CD14-positive monocyte (primary cell): ENCODE measurements at regions not wholly inside any gene's neighbourhood (a gene's known extent, or its start where the extent isn't known, plus 50 kb on each side); places are given as distances from the start of the nearest gene placed in this dataset.

ENCODE experiments used
- DNase-seq, 3 donors: peaks; one replicate each; pipeline ENCODE4 v3.0.0-alpha.2; 2011 to 2022
- H2AFZ ChIP-seq: 2 replicates; pipeline ENCODE4 v1.6.0; 2012; ENCODE audit warnings: mild to moderate bottlenecking, low read depth, low read length, inconsistent platforms; ENCODE audit not compliant: insufficient read depth, poor library complexity, severe bottlenecking
- H3K27ac ChIP-seq, 2 donors: 1 replicate in 1 of 2; 2 replicates in 1 of 2; pipeline ENCODE4 v1.5.1; 2012 to 2013; ENCODE audit warnings: low read length in 2 of 2, control low read depth in 1 of 2, inconsistent platforms in 1 of 2, low read depth in 1 of 2, mild to moderate bottlenecking in 1 of 2
- H3K27me3 ChIP-seq, 2 donors: one replicate each; pipeline versions ENCODE4 v1.6.0 to v1.6.1; 2011 to 2013; ENCODE audit warnings: low read length in 2 of 2; ENCODE audit not compliant: control insufficient read depth in 2 of 2, insufficient read depth in 2 of 2
- H3K36me3 ChIP-seq, 2 donors: replicated peaks in 1 of 2; 1 replicate in 1 of 2; 2 replicates in 1 of 2; pipeline versions ENCODE4 v1.5.1 to v1.6.1; 2012 to 2013; ENCODE audit warnings: low read length in 2 of 2, control low read depth in 1 of 2, inconsistent platforms in 1 of 2, mild to moderate bottlenecking in 1 of 2; ENCODE audit not compliant: insufficient read depth in 2 of 2, control insufficient read depth in 1 of 2
- H3K4me1 ChIP-seq, 2 donors: 1 replicate in 1 of 2; 2 replicates in 1 of 2; pipeline versions ENCODE4 v1.5.1 to v1.6.1; 2012 to 2013; ENCODE audit warnings: low read length in 2 of 2, control low read depth in 1 of 2, inconsistent platforms in 1 of 2, mild to moderate bottlenecking in 1 of 2, moderate library complexity in 1 of 2; ENCODE audit not compliant: insufficient read depth in 2 of 2, control insufficient read depth in 1 of 2
- H3K4me2 ChIP-seq: replicated peaks from 2 replicates; pipeline ENCODE3; 2012; ENCODE audit warnings: low read length, moderate library complexity, mild to moderate bottlenecking; ENCODE audit not compliant: poor library complexity, severe bottlenecking; ENCODE audit errors: extremely low read depth
- H3K4me3 ChIP-seq, 3 experiments: fragments of 200-600 bp in 1 of 3; sonication (generic) in 1 of 3; replicated peaks in 1 of 3; 1 replicate in 2 of 3; 2 replicates in 1 of 3; pipeline ENCODE4 v1.5.1; 2011 to 2013; ENCODE audit warnings: low read length in 3 of 3, mild to moderate bottlenecking in 3 of 3, control low read depth in 2 of 3, low read depth in 2 of 3, inconsistent platforms in 1 of 3, moderate library complexity in 1 of 3
- H3K79me2 ChIP-seq: 2 replicates; pipeline ENCODE4 v1.6.0; 2012; ENCODE audit warnings: mild to moderate bottlenecking, control low read depth, inconsistent platforms, low read length, moderate library complexity; ENCODE audit not compliant: insufficient read depth
- H3K9ac ChIP-seq: 2 replicates; pipeline ENCODE4 v1.6.0; 2017; ENCODE audit warnings: low read length, mild to moderate bottlenecking; ENCODE audit not compliant: insufficient read depth, poor library complexity, severe bottlenecking
- H3K9me3 ChIP-seq, 2 donors: replicated peaks in 1 of 2; 1 replicate in 1 of 2; 2 replicates in 1 of 2; pipeline versions ENCODE4 v1.5.1 to v1.6.1; 2012 to 2013; ENCODE audit warnings: low read length in 2 of 2, control low read depth in 1 of 2; ENCODE audit not compliant: control insufficient read depth in 1 of 2, insufficient read depth in 1 of 2
- H4K20me1 ChIP-seq: 2 replicates; pipeline ENCODE4 v1.6.0; 2012; ENCODE audit warnings: mild to moderate bottlenecking, low read length, control low read depth, moderate library complexity; ENCODE audit not compliant: insufficient read depth
- H3K27ac Mint-ChIP-seq, 7 donors: one replicate each; pipeline ENCODE4 v1.8.0; 2020; ENCODE audit warnings: mild to moderate bottlenecking in 7 of 7, mixed read lengths in 7 of 7, moderate library complexity in 6 of 7, inconsistent platforms in 2 of 7
- H3K27me3 Mint-ChIP-seq, 3 donors: one replicate each; pipeline ENCODE4 v1.8.0; 2021 to 2022; ENCODE audit warnings: low read depth in 3 of 3, mild to moderate bottlenecking in 3 of 3, mixed read lengths in 3 of 3, moderate library complexity in 3 of 3, inconsistent platforms in 1 of 3
- H3K36me3 Mint-ChIP-seq, 2 donors: one replicate each; pipeline ENCODE4 v1.8.0; 2020; ENCODE audit warnings: mixed read lengths in 2 of 2, inconsistent platforms in 1 of 2, mild to moderate bottlenecking in 1 of 2
- H3K4me1 Mint-ChIP-seq: one replicate; pipeline ENCODE4 v1.8.0; 2020; ENCODE audit warnings: mild to moderate bottlenecking, mixed read lengths
- H3K4me3 Mint-ChIP-seq, 2 donors: one replicate each; pipeline ENCODE4 v1.8.0; 2020; ENCODE audit warnings: mild to moderate bottlenecking in 2 of 2, mixed read lengths in 2 of 2, moderate library complexity in 1 of 2
- H3K9me3 Mint-ChIP-seq, 7 donors: one replicate each; pipeline ENCODE4 v1.8.0; 2020 to 2022; ENCODE audit warnings: mixed read lengths in 7 of 7, mild to moderate bottlenecking in 6 of 7, moderate library complexity in 6 of 7, inconsistent platforms in 2 of 7
- CTCF ChIP-seq: fragments of 200-600 bp; IDR thresholded peaks from one replicate; pipeline ENCODE4 v1.8.0; 2022; ENCODE audit warnings: antibody characterized with exemption, mild to moderate bottlenecking
- WGBS: methylation state at CpG from one replicate; pipeline ENCODE4 v1.1.5; 2013; ENCODE audit warnings: missing lambda C conversion rate; ENCODE audit not compliant: insufficient coverage; 5-methylcytosine and 5-hydroxymethylcytosine counted together
- intact Hi-C, 2 donors: fragments of 100-400 bp; cut with micrococcal nuclease; formaldehyde crosslinking; loops; one replicate each; pipeline versions ENCODE4 v1.15.0 to v1.15.1; 2023

GRCh38 chr3:59502806-59503205 is 453.0 kb upstream of the CFAP20DC start:
- H3K9ac ChIP-seq: no peak overlapping the region
- no peaks in the 10 kb centered on the region for H3K27me3 ChIP-seq
- Mint-ChIP-seq H3K36me3 (no peaks in the 10 kb centered on the region), H3K4me3 (no peak overlapping the region), H3K27ac (no peak overlapping the region), H3K27me3 (peaks cover 3 to 9% (median 5%) of the 10 kb centered on the region in 3 donors), H3K4me1 (peaks cover 1% of the 10 kb centered on the region), H3K9me3 (peaks cover 0 to 1% (median 0%) of the 10 kb centered on the region in 7 donors)
- 75% methylated on average over 2 of the region's 4 CpGs for WGBS
- H4K20me1 ChIP-seq: no peaks in the 10 kb centered on the region
- H3K4me2 ChIP-seq: no peak overlapping the region
- H3K27ac ChIP-seq: no peak overlapping the region
- no peak overlapping the region for H3K4me3 ChIP-seq
- intact Hi-C loops: no loop called here
- peak in 2 of 3 donors; percentile 2 to 52 for DNase-seq
- no peak for TF ChIP-seq CTCF
- no peaks in the 10 kb centered on the region for H3K79me2 ChIP-seq
- H3K36me3 ChIP-seq: no peaks in the 10 kb centered on the region
- H2AFZ ChIP-seq: no peak overlapping the region
- no peaks in the 10 kb centered on the region for H3K4me1 ChIP-seq
- H3K9me3 ChIP-seq: no peaks in the 10 kb centered on the region

- Mint-ChIP-seq H3K9me3 (peaks cover 0 to 1% (median 0%) of the 10 kb centered on the region in 7 donors), H3K27me3 (peaks cover 3 to 14% (median 8%) of the 10 kb centered on the region in 3 donors), H3K27ac (no peak overlapping the region), H3K4me3 (no peak overlapping the region), H3K4me1 (peaks cover 1% of the 10 kb centered on the region), H3K36me3 (no peaks in the 10 kb centered on the region)
- no peak overlapping the region for H2AFZ ChIP-seq
- no peaks in the 10 kb centered on the region for H3K36me3 ChIP-seq
- no peak overlapping the region for H3K27ac ChIP-seq
- intact Hi-C loops: no loop called here
- H3K9me3 ChIP-seq: no peaks in the 10 kb centered on the region
- no peaks in the 10 kb centered on the region for H3K79me2 ChIP-seq
- H3K4me1 ChIP-seq: no peaks in the 10 kb centered on the region
- H3K9ac ChIP-seq: no peak overlapping the region
- no peak overlapping the region for H3K4me2 ChIP-seq
- WGBS: 96% methylated on average over 4 of the region's 4 CpGs
- no peaks in the 10 kb centered on the region for H4K20me1 ChIP-seq
- DNase-seq: no peak
- TF ChIP-seq CTCF: no peak
- H3K27me3 ChIP-seq: no peaks in the 10 kb centered on the region
- no peak overlapping the region for H3K4me3 ChIP-seq
Measured at GRCh38 chr3:59499954-59500353, 450.1 kb upstream of the CFAP20DC start.
